T-cell (primary cell): ENCODE measurements at regions not wholly inside any gene's neighbourhood (a gene's known extent, or its start where the extent isn't known, plus 50 kb on each side); places are given as distances from the start of the nearest gene placed in this dataset.
"Not testable (repeated sequence)": the region's sequence is repeated elsewhere in the genome, so short reads cannot be mapped to it uniquely, and the experiment has no call there.

ENCODE experiments used
- ATAC-seq, 4 experiments: fragments of 200-7000 bp in 3 of 4; fragments of 150-1000 bp in 1 of 4; cut with Tn5 transposase; replicated peaks in 1 of 4; 1 replicate in 3 of 4; 2 replicates in 1 of 4; pipeline ENCODE4 v1.10.0; 2021; ENCODE audit warnings: moderate library complexity in 3 of 4, mild to moderate bottlenecking in 2 of 4, moderate number of reproducible peaks in 1 of 4
- CTCF ChIA-PET, 2 donors: fragments of 300-600 bp; sonication (Branson Sonifier 250); formaldehyde crosslinking; loops; one replicate each; lab custom pipeline; 2022; ENCODE audit warnings: antibody characterized with exemption in 2 of 2; lab: Charles Lee
- POLR2A ChIA-PET, 2 donors: fragments of 300-600 bp; sonication (Branson Sonifier 250); formaldehyde crosslinking; loops; one replicate each; lab custom pipeline; 2022; ENCODE audit warnings: antibody characterized with exemption in 2 of 2; lab: Charles Lee
- DNase-seq, 35 experiments: peaks; one replicate each; pipeline versions ENCODE4 v3.0.0 to v3.0.0-alpha.2; 2013 to 2023
- H3K27ac ChIP-seq: one replicate; pipeline ENCODE4 v1.5.1; 2013; ENCODE audit warnings: low read length
- H3K27me3 ChIP-seq, 2 experiments: replicated peaks in 1 of 2; 1 replicate in 1 of 2; 2 replicates in 1 of 2; pipeline versions ENCODE4 v1.6.1 to v1.7.0; 2013; ENCODE audit warnings: low read length in 1 of 2, mixed read lengths in 1 of 2; ENCODE audit not compliant: control insufficient read depth in 2 of 2, insufficient read depth in 2 of 2; ENCODE audit errors: extremely low read depth in 1 of 2
- H3K36me3 ChIP-seq, 2 donors: 1 replicate in 1 of 2; 2 replicates in 1 of 2; pipeline versions ENCODE4 v1.6.1 to v1.7.0; 2013; ENCODE audit warnings: low read length in 1 of 2; ENCODE audit not compliant: control insufficient read depth in 2 of 2, insufficient read depth in 1 of 2; ENCODE audit errors: extremely low read depth in 1 of 2
- H3K4me1 ChIP-seq, 2 experiments: 1 replicate in 1 of 2; 2 replicates in 1 of 2; pipeline versions ENCODE4 v1.6.1 to v1.7.0; 2013; ENCODE audit warnings: low read length in 2 of 2, mixed read lengths in 1 of 2; ENCODE audit not compliant: insufficient read depth in 2 of 2, control insufficient read depth in 1 of 2; ENCODE audit errors: extremely low read depth in 1 of 2
- H3K4me3 ChIP-seq, 2 donors: 1 replicate in 1 of 2; 2 replicates in 1 of 2; pipeline versions ENCODE4 v1.5.1 to v1.7.0; 2013; ENCODE audit warnings: mild to moderate bottlenecking in 2 of 2, low read length in 1 of 2, moderate library complexity in 1 of 2; ENCODE audit not compliant: control insufficient read depth in 1 of 2; ENCODE audit errors: extremely low read depth in 1 of 2
- H3K9me3 ChIP-seq: 2 replicates; pipeline ENCODE4 v1.7.0; 2013
- H3K27ac Mint-ChIP-seq, 2 donors: one replicate each; pipeline ENCODE4 v1.8.0; 2020 to 2021; ENCODE audit warnings: mild to moderate bottlenecking in 2 of 2, mixed read lengths in 2 of 2
- H3K27me3 Mint-ChIP-seq, 2 donors: one replicate each; pipeline ENCODE4 v1.8.0; 2021 to 2022; ENCODE audit warnings: mixed read lengths in 2 of 2
- H3K36me3 Mint-ChIP-seq: one replicate; pipeline ENCODE4 v1.8.0; 2021; ENCODE audit warnings: mixed read lengths
- H3K4me1 Mint-ChIP-seq, 3 donors: one replicate each; pipeline ENCODE4 v1.8.0; 2020 to 2022; ENCODE audit warnings: mixed read lengths in 3 of 3, mild to moderate bottlenecking in 1 of 3
- H3K4me3 Mint-ChIP-seq, 3 donors: one replicate each; pipeline ENCODE4 v1.8.0; 2020 to 2022; ENCODE audit warnings: mild to moderate bottlenecking in 3 of 3, mixed read lengths in 3 of 3, moderate library complexity in 3 of 3
- H3K9me3 Mint-ChIP-seq, 3 donors: one replicate each; pipeline ENCODE4 v1.8.0; 2020 to 2022; ENCODE audit warnings: mixed read lengths in 3 of 3
- WGBS: methylation state at CpG from one replicate; pipeline ENCODE4 v1.1.5; 2013; ENCODE audit warnings: missing lambda C conversion rate; ENCODE audit not compliant: insufficient coverage; 5-methylcytosine and 5-hydroxymethylcytosine counted together

DNA sequence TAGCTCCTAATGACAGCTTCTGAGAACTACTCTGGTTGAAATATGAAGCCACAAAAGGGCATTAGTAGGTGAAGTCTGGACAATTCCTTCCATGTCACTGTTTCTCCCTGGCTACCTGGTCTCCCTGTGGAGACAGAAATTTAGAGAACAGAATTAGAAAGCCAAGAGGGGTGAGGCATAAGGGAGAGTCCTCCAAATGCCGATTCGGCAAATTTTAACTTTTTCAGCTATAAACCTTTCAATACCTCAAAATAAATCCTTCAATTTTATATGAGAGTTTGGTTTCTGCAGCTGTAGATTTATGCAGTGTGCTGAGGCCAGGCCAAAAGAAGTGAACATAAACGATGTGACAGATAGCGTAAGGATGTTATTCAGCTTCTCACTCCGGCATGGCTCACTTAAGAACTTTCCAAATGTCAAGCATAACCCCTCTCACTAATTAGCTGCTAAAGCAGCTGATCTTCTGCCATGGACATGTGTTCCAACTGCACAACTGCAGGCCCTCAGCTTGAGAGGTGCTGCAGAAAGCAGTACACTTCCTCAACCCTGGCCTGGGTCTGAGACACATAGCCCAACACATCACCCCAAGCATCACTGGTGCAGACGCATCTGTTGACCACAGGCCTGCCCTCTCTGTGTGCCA, 247.9 kb upstream of the SOX9 start:
- H3K27ac ChIP-seq, result no peak overlapping the region
- H3K4me3 ChIP-seq, result no peak overlapping the region
- no peaks in the 10 kb centered on the region for H3K4me1 ChIP-seq
- no peak overlapping the region for H3K27ac Mint-ChIP-seq
- POLR2A ChIA-PET, result no interaction called here
- CTCF ChIA-PET, result no interaction called here
- H3K36me3 ChIP-seq, result no peaks in the 10 kb centered on the region
- ATAC-seq (no peak), DNase-seq (no peak)
- no peaks in the 10 kb centered on the region for H3K27me3 Mint-ChIP-seq
- 100% methylated on average over 1 of the region's 6 CpGs for WGBS
- H3K4me1 Mint-ChIP-seq, result no peaks in the 10 kb centered on the region
- H3K9me3 ChIP-seq, result no peaks in the 10 kb centered on the region
- H3K4me3 Mint-ChIP-seq, result no peak overlapping the region
- no peaks in the 10 kb centered on the region for H3K36me3 Mint-ChIP-seq
- H3K27me3 ChIP-seq, result no peaks in the 10 kb centered on the region
- no peaks in the 10 kb centered on the region for H3K9me3 Mint-ChIP-seq

GRCh38 chr17:71874773-71875172, 246.0 kb upstream of the SOX9 start:
- ATAC-seq, result not testable (repeated sequence)

GRCh38 chr17:71878271-71878670, 242.5 kb upstream of the SOX9 start:
- DNase-seq (no peak), ATAC-seq (no peak)
- H3K4me1 ChIP-seq, result no peaks in the 10 kb centered on the region
- peaks cover 0 to 4% (median 1%) of the 10 kb centered on the region in 3 donors for H3K9me3 Mint-ChIP-seq
- H3K4me1 Mint-ChIP-seq, result no peaks in the 10 kb centered on the region
- WGBS, result 44% methylated on average over 1 of the region's 1 CpG
- ChIA-PET POLR2A (no interaction called here), CTCF (no interaction called here)
- H3K27ac ChIP-seq, result no peak overlapping the region
- H3K27ac Mint-ChIP-seq, result no peak overlapping the region
- H3K4me3 ChIP-seq, result no peak overlapping the region
- no peak overlapping the region for H3K4me3 Mint-ChIP-seq
- no peaks in the 10 kb centered on the region for H3K36me3 Mint-ChIP-seq
- no peaks in the 10 kb centered on the region for H3K27me3 Mint-ChIP-seq
- H3K9me3 ChIP-seq, result no peaks in the 10 kb centered on the region
- H3K36me3 ChIP-seq, result no peaks in the 10 kb centered on the region
- H3K27me3 ChIP-seq, result no peaks in the 10 kb centered on the region

More at GRCh38 chr17:71874773-71875172, 246.0 kb upstream of the SOX9 start:
- H3K36me3 ChIP-seq, CTCF ChIA-PET, H3K27me3 ChIP-seq, POLR2A ChIA-PET, H3K9me3 ChIP-seq, H3K4me1 ChIP-seq, H3K4me3 Mint-ChIP-seq, H3K36me3 Mint-ChIP-seq, H3K27ac Mint-ChIP-seq, H3K27ac ChIP-seq, H3K27me3 Mint-ChIP-seq, H3K4me3 ChIP-seq, H3K9me3 Mint-ChIP-seq, DNase-seq, H3K4me1 Mint-ChIP-seq: not testable (repeated sequence)
- no CpG with 5 or more reads among the region's 2 CpGs for WGBS

DNA sequence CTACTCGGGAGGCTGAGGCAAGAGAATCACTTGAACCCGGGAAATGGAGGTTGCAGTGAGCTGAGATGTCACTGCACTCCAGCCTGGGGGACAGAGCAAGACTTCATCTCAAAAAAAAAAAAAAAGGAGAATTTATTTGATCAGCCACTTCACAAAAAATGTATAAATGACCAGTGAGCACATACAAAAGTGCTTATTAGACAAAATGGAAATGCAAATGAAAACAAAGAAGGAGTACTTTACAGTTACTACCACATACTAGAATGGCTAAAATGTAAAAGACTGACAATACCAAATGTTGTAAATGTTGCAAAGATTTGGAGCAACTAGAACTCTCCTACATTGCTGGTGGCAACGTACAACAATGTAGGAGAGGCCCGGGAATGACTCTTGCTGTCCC, 241.8 kb upstream of the SOX9 start:
- Mint-ChIP-seq H3K27me3 (no peaks in the 10 kb centered on the region), H3K4me1 (no peaks in the 10 kb centered on the region), H3K27ac (no peak overlapping the region), H3K4me3 (no peak overlapping the region), H3K9me3 (peaks cover 0 to 10% (median 3%) of the 10 kb centered on the region in 3 donors), H3K36me3 (no peaks in the 10 kb centered on the region)
- Histone ChIP-seq H3K9me3 (no peaks in the 10 kb centered on the region), H3K27ac (no peak overlapping the region), H3K27me3 (no peaks in the 10 kb centered on the region), H3K4me1 (no peaks in the 10 kb centered on the region), H3K36me3 (no peaks in the 10 kb centered on the region), H3K4me3 (no peak overlapping the region)
- ChIA-PET POLR2A (no interaction called here), CTCF (no interaction called here)
- DNase-seq (no peak), ATAC-seq (no peak)
- WGBS, result no CpG with 5 or more reads among the region's 4 CpGs

GRCh38 chr17:71881041-71881440, 239.8 kb upstream of the SOX9 start:
- DNase-seq (no peak), ATAC-seq (no peak)
- WGBS, result no CpG with 5 or more reads among the region's 3 CpGs
- no peaks in the 10 kb centered on the region for H3K36me3 ChIP-seq
- H3K4me3 Mint-ChIP-seq, result no peak overlapping the region
- ChIA-PET CTCF (no interaction called here), POLR2A (no interaction called here)
- no peak overlapping the region for H3K27ac Mint-ChIP-seq
- H3K4me1 ChIP-seq, result no peaks in the 10 kb centered on the region
- no peak overlapping the region for H3K4me3 ChIP-seq
- H3K27me3 Mint-ChIP-seq, result no peaks in the 10 kb centered on the region
- H3K36me3 Mint-ChIP-seq, result no peaks in the 10 kb centered on the region
- peaks cover 3 to 16% (median 5%) of the 10 kb centered on the region in 3 donors for H3K9me3 Mint-ChIP-seq
- no peak overlapping the region for H3K27ac ChIP-seq
- no peaks in the 10 kb centered on the region for H3K9me3 ChIP-seq
- H3K27me3 ChIP-seq, result no peaks in the 10 kb centered on the region
- H3K4me1 Mint-ChIP-seq, result no peaks in the 10 kb centered on the region

GRCh38 chr17:71881581-71881980, 239.2 kb upstream of the SOX9 start:
- no peaks in the 10 kb centered on the region for H3K27me3 Mint-ChIP-seq
- peaks cover 3 to 16% (median 5%) of the 10 kb centered on the region in 3 donors for H3K9me3 Mint-ChIP-seq
- no peaks in the 10 kb centered on the region for H3K4me1 Mint-ChIP-seq
- Histone ChIP-seq H3K27me3 (no peaks in the 10 kb centered on the region), H3K9me3 (no peaks in the 10 kb centered on the region), H3K27ac (no peak overlapping the region), H3K36me3 (no peaks in the 10 kb centered on the region), H3K4me3 (no peak overlapping the region), H3K4me1 (no peaks in the 10 kb centered on the region)
- 36% methylated on average over 1 of the region's 2 CpGs for WGBS
- ATAC-seq (no peak), DNase-seq (no peak)
- CTCF ChIA-PET, result no interaction called here
- no peak overlapping the region for H3K4me3 Mint-ChIP-seq
- POLR2A ChIA-PET, result no interaction called here
- H3K27ac Mint-ChIP-seq, result no peak overlapping the region
- no peaks in the 10 kb centered on the region for H3K36me3 Mint-ChIP-seq

DNA sequence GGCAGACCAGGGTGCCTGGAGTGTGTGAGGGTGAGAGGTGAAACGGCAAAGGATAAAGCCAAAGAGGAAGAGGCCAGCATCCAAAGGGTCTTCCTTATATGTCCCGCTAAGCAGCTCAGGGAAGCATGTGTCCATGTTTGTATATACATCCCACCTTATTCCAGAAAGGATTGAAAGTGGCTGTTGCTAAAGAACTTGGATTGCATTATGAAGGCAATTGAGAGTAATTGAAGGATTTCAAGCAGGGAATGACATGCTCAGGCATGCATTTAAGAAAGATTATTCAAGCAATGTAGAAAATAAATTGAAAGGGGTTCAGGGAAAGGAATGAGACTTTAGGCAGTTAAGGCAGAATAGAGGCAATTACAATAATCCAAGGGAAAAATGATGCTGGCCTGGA, 237.6 kb upstream of the SOX9 start:
- CTCF ChIA-PET, result no interaction called here
- no peak for ATAC-seq
- Mint-ChIP-seq H3K27ac (no peak overlapping the region), H3K36me3 (no peaks in the 10 kb centered on the region), H3K4me3 (no peak overlapping the region), H3K27me3 (no peaks in the 10 kb centered on the region), H3K9me3 (peaks cover 3 to 16% (median 5%) of the 10 kb centered on the region in 3 donors), H3K4me1 (no peaks in the 10 kb centered on the region)
- WGBS, result no CpG with 5 or more reads among the region's 2 CpGs
- DNase-seq, result no peak
- Histone ChIP-seq H3K4me1 (no peaks in the 10 kb centered on the region), H3K27ac (no peak overlapping the region), H3K27me3 (no peaks in the 10 kb centered on the region), H3K9me3 (no peaks in the 10 kb centered on the region), H3K36me3 (no peaks in the 10 kb centered on the region), H3K4me3 (no peak overlapping the region)
- POLR2A ChIA-PET, result no interaction called here
